GM18499 (cell line): ENCODE measurements at regions not wholly inside any gene's neighbourhood (a gene's known extent, or its start where the extent isn't known, plus 50 kb on each side); places are given as distances from the start of the nearest gene placed in this dataset.
"Not testable (repeated sequence)": the region's sequence is repeated elsewhere in the genome, so short reads cannot be mapped to it uniquely, and the experiment has no call there.

Experiments used
- ATAC-seq: cut with Tn5 transposase; IDR thresholded peaks from one replicate; pipeline ENCODE4 v1.9.1; 2021; ENCODE audit warnings: moderate number of reproducible peaks; ENCODE audit not compliant: insufficient read depth, unreplicated experiment

GRCh38 chr3:161682715-161683114 lies 186.1 kb downstream of the OTOL1 start:
- ATAC-seq = no peak

- no peak for ATAC-seq
These were observed 193.1 kb downstream of the OTOL1 start for GRCh38 chr3:161689584-161690298.

- no peak for ATAC-seq
These were observed 193.7 kb downstream of the OTOL1 start for GRCh38 chr3:161690299-161690620.

GRCh38 chr3:161691677-161692076 lies 195.1 kb downstream of the OTOL1 start:
- ATAC-seq = no peak

GRCh38 chr3:161694682-161695564 lies 198.3 kb downstream of the OTOL1 start:
- no peak for ATAC-seq

GRCh38 chr3:161695811-161696210 lies 199.2 kb downstream of the OTOL1 start:
- ATAC-seq = no peak

GRCh38 chr3:161700998-161701397 lies 204.4 kb downstream of the OTOL1 start:
- ATAC-seq = no peak

GRCh38 chr3:161707253-161707652 lies 210.6 kb downstream of the OTOL1 start:
- not testable (repeated sequence) for ATAC-seq

- no peak for ATAC-seq
These were observed 217.1 kb downstream of the OTOL1 start for GRCh38 chr3:161713731-161714130.

- no peak for ATAC-seq
These were observed 235.4 kb downstream of the OTOL1 start for GRCh38 chr3:161731968-161732367.

- no peak for ATAC-seq
These were observed 240.6 kb downstream of the OTOL1 start for GRCh38 chr3:161737171-161737570.

- ATAC-seq = no peak
These were observed 243.8 kb downstream of the OTOL1 start for GRCh38 chr3:161740421-161740820.

- no peak for ATAC-seq
These were observed 247.8 kb downstream of the OTOL1 start for GRCh38 chr3:161744366-161744765.

GRCh38 chr3:161745741-161746140 lies 249.1 kb downstream of the OTOL1 start:
- no peak for ATAC-seq

- ATAC-seq = no peak
These were observed 251.4 kb downstream of the OTOL1 start for GRCh38 chr3:161748049-161748448.

GRCh38 chr3:161754420-161755053 lies 257.9 kb downstream of the OTOL1 start:
- no peak for ATAC-seq

- ATAC-seq = no peak
These were observed 262.8 kb downstream of the OTOL1 start for GRCh38 chr3:161759444-161759843.

- ATAC-seq = no peak
These were observed 269.7 kb downstream of the OTOL1 start for GRCh38 chr3:161766331-161766730.

GRCh38 chr3:161770484-161771386 lies 274.1 kb downstream of the OTOL1 start:
- peak; percentile 67 for ATAC-seq

GRCh38 chr3:161781381-161781780 lies 284.8 kb downstream of the OTOL1 start:
- ATAC-seq = no peak
